ENCODE measurements at regions not wholly inside any gene's neighbourhood (a gene's known extent, or its start where the extent isn't known, plus 50 kb on each side); places are given as distances from the start of the nearest gene placed in this dataset.
"Not testable (repeated sequence)": the region's sequence is repeated elsewhere in the genome, so short reads cannot be mapped to it uniquely, and the experiment has no call there.

DNA sequence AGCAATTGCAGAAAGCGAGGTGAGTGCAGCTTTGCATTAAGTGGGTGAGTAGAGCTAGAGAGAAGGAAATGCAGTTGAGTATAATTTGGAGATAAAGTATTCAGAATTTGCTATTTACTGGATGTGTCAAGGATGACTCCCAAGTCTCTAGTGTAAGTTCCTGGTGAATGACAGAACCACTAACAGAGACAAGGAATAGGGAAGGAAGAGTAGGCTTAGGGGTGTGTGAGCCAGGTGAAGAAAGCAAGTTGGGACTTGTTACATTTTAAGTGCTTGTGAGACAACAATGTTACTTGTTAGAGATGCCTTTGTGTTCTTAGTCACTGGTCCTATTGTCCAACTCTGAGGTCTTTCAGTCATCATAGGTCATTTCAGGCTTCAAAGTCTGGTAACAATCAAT is 70.8 kb downstream of the TBC1D26 start:
- DNase-seq: not testable (repeated sequence)

DNA sequence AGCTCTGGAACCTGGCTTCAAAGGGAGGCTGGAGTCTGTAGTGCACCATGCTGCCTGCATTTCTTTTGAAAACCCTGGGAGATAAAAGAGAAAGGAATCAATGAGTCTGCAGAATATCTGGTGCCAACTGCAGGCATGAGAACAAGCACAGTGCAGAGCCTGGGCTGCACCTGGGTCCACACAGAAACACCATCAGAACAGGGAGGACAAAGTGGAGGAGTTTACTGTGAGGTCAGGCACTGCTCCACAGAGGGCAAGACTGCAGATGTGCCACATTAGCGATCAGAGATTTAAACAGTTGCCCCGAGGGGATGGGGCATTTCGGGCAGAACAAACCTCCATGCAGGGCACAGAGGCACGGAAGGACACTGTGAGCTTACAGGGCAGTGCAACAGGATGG is 74.7 kb downstream of the TBC1D26 start:
- DNase-seq: not testable (repeated sequence)

DNA sequence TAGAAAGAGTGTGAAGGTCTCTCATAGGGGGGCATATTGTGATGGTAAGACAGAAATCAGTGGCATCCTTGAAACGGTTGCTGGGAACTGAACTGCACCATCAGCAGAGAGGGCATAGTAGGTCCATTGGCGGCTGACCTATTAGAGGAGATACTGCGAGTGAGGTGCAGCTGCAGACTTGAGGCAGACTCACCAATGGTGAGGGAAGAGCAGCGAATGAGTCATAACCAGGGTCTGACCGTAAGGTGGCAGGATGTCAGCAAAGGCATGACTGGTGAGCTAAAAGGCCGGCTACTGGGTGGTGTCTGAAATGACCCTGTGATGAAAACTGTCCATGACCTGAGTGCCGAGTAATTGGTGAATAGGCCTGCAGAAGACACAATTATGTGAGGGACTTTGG is 81.3 kb downstream of the TBC1D26 start:
- DNase-seq: not testable (repeated sequence)

DNA sequence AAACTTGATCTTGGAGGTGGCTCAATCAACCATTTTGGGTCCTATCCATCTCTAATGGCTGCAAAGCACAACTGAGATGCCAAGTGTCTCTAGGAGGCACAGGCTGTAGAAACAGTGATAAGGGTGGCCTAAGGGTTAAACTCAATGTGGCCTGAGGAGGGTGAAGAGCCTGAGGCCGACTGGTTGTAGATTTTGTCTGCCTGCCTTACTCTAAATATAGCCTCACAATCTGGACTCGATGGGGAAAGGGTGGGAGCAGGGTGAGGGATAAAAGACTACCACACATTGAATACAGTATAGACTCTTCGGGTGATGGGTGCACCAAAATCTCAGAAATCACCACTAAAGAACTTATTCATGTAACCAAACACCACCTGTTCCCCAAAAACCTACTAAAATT is 81.9 kb downstream of the TBC1D26 start:
- not testable (repeated sequence) for DNase-seq

DNA sequence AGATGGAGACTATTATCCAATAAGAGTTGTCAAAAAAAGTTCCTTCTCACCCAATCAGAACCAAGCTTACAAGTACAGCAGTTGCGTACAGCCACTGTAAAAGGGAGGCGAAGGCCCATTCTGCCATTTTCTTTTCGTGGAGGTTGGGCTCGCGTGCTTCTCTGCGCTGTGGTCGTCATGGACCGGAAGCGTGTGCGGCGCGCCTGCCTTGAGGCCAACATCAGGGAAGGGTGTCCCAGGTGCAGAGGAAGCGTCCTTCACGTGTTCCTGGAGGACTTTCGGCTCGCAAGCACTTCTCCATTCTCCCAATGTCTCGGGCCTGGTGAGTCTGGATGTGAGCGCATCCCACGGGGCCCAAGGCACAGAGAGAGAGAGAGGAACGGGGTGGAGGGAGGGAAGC is 85.8 kb downstream of the TBC1D26 start:
- not testable (repeated sequence) for DNase-seq

DNA sequence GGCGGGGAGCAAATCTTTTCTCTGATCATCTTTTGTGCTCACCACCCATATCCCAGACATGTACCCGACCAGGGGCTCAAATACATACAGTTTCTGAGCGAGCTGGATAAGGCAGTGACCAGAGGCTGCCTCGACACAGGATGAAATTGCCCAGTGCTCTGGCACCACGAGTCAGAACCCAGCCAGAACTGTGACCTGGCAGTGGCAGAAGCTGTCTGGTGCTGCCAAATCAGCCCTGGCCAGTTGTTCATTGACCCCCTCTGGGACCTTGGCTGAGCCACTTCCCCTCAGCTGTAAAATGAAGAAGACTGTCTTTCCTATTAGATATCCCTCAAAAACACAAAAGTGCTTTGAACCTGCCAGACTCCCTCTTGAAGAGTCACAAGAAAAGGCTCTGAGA is 90.2 kb downstream of the TBC1D26 start:
- DNase-seq: not testable (repeated sequence)

DNA sequence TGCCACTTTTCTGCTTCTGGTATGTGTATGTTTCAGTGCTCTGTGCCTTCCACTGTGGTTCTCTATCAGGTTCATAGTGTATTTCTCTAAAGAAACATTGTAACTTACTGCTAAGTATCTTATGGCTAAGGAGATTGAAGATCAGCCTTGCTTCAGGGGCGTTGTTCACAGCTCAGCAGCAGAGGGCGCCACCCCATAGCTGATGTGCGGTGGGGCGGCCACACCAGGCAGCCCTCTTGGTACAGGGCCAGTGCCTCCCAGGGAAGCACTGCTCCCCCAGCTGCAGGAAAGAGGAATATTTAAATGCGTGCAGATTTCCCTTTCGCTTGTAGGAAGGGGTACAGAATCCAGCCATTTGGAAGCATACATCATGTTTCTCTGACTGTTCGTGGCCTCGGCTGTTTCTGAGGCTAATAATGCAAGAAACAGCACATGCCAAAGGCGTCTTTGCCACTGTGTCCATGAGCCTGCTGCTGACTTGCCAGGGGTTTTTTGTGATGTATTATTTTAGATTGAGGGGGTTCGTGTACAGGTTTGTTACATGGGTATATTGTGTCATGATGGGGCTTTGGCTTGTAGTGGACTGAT is 96.7 kb downstream of the TBC1D26 start:
- peak; percentile 68 for DNase-seq

DNA sequence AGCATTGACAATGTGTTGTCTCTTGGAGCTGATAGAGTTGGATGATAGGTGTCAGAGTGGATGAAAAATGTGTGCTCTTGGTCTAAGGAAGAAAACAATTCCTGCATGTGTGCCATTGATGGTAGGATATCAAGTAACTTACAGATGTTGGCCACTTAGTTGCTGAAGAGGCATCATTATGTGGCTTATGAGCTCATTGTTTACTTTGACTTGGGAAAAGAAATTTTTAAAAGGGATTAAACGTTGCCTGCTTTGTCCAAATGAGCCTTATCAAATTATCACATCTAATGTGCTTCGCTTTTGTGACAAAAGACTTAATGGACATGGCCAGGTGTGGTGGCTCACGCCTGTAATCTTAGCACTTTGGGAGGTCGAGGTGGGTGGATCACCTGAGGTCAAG is 98.1 kb downstream of the TBC1D26 start:
- not testable (repeated sequence) for DNase-seq

DNA sequence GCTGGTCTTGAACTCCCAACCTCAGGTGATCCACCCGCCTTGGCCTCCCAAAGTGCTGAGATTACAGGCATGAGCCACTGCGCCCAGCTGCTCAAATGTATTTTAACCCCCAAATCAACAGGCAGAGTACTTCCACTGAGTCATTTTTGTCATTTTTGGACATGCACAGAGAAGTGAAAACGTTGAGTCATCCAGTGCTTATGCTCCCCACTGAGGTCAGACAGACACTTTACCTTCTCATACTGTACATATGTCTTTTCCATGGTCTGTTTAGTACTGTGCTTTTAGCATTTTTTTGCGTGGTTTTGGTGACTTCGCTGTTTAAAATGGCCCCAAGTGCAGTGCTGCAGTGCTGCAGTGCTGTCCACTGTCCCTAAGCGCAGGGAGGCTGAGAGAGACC is 99.1 kb downstream of the TBC1D26 start:
- not testable (repeated sequence) for DNase-seq

DNA sequence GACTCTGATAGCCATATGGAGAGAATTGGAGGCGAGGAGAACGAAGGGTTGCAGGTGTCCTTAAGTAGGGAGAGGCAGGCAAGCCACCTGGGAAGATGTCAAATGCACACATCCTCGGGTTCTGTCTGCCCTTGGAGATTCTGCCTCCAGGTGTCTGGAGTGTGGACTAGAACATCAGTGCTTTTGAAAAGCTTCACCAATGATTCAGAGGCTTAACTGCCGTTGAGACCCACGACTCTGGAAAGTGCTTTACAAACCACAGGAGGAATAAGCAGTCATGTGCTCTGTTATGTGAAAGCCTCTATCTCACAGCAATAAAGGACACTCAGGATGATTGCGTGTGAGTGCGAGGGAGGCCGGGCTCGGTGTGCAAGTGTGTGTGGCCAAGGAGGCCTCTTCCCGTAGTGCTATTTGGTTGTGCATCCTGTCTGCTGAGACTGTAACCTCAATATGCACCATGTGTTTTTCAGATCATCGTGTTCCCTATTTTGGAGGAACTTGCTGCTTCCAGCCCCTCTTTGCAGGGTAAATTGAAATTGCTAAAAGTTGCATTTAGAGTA is 100.9 kb downstream of the TBC1D26 start:
- DNase-seq: not testable (repeated sequence)

DNA sequence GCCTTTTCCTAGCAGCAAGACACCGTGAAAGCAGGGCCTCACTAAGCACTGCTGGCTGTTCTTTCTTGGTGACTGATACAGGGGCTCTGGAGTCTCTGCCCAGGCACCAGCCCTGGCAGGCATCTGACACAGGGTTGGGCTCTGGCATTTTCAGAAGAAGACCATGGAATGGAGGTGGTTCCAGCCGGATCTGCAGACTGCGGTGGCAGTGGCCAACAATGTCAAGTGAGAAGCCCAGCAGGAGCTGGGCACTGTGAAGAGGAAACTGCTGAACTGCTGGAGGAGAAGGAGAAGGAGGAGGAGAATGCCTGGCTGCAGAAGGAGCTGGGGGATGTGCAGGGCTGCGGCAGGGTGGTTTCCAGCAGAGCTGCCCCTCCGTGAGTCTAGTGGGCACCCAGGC is 101.8 kb downstream of the TBC1D26 start:
- not testable (repeated sequence) for DNase-seq

DNA sequence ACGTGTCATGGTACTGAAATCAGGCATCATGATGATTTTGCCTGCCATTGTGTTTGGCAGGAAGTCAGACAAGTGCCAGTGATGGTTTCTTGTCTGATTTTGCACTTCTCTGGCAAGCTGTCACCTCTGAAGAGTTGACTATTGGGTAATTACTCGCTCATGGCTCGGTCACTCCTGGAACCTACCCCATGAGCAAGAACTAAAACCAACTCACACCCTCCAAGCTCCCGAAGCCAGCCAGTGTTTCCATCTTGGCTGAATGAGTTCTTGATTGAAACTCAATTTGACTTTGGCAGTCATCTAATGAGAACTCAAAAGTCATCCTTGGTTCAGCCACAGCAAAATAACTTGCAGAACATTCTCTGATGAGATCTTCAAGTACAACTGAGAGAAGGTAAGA is 103.4 kb downstream of the TBC1D26 start:
- not testable (repeated sequence) for DNase-seq

DNA sequence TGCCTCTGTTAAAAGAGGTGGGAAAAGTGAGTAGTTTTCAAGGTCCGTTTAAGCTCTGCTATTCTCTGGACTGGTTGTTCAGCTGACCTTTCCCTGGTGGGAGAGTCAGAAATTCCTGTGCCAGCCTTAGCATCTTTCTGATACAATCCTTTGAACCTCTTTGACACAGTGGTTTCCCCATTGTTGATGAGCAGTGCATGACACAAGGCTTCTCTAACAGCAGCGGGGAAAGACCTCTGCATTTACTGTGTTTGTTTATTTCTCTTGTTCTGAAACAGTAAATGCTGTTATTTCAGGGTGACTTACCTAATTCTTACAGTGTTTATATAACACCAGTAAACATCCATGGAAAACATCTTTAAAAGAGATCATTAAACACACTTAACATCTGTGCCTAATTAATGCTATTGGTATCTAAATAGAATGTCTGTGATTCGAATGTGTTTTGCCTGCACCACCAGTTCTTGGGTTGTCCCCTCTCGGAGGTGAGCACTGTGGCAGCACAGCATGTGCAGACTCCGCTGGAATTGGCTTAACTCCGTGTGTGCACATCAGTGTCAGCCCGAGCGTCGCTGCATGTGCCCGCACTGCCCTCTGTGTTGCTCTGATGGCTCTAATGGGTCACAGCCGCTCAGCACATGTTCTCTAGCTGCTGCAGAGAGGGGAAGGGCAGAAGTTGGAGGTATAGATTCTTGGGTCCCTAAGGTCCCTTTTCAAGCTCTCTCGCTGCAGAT is 104.3 kb downstream of the TBC1D26 start:
- not testable (repeated sequence) for DNase-seq

DNA sequence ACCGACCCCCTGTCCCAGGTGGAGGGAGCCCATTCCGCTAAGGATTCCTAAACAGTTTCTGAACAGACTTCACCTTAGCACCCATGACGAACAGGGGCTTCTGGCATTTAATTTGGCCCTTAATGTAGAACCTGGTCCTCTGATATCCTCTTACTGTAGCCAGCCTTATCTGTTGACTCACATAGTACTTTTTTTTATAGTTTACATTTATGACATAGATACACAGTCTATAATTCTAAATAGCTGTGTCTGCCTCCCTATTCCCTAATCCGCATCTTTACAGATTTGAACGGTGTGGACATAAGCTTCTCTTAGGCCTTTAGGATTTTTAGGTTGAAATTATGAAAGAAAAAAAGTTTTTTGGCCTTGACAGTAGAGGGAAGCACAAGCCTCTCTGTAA is 104.9 kb downstream of the TBC1D26 start:
- not testable (repeated sequence) for DNase-seq

DNA sequence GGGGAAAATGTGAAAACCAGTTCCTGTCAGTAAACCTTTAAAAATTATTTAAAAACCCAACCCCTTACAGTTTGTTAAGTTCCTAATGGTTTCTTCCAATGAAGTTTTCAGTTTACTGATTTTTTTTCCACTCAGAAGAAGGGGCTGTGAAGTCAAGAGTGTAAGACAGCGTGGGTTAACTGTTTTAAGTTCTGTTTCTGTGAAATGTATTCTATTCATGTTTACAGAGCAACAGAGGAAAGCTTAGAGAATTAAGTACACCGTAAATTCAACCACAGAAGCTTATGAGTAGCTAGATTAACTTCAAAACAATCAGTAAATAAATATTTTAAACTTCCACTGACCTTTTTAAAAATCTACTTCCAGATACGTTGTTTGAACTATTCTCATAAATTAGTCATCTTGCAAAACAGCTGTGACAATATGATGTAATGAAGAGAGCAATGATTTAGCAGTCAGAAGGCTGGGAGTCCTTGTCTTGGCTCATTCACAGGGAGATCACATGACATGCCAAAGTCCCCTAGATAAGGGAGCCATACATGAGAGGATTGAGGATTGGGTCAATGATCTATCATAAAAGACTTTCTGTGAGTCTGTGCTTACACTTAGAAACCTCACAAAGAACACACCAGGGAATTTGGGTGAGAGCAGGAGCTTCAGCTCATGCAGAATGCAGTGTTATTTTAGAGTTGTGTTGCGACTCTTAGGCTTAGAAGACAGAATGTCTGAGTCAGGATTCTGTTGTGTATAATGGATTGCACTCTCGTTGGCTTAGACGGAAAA is 97.3 kb upstream of the ADORA2B start:
- DNase-seq: not testable (repeated sequence)

DNA sequence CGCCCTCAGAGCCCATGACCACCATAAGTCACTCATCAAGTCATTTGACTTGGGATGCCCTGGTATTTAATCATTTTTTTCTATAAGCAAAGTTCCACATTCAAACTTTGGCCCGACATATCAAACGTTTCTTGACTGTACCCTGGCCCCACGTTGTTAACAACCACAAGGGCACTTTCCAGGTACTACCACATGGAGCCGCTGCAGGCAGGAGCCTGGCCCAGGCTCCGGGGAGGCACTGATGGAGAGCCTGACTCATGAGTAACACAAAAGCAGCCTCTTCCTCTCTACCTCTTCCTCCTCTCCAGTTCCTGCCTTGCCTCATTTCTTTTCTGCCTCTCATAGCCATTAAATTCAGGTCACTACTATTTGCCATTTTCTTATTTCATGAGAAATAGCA is 95.9 kb upstream of the ADORA2B start:
- DNase-seq: peak; percentile 48

DNA sequence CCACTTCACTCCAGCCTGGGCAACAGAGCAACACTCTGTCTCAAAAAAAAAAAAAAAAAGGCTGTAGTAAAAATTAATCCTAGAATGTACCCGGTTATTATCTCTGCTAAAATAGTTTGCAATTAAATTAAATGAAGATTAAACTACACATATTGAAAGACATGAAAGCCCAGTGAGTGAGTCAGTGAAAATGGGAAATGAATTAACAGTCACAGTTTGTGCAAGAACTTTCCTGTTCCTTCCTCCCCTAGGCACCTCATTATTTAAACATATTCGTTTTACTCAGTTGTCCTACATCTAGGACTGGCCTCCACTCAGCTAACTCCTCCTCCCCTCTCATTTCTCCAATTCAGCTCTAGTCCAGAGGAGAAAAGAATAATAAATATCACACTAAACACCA is 94.9 kb upstream of the ADORA2B start:
- DNase-seq: not testable (repeated sequence)

DNA sequence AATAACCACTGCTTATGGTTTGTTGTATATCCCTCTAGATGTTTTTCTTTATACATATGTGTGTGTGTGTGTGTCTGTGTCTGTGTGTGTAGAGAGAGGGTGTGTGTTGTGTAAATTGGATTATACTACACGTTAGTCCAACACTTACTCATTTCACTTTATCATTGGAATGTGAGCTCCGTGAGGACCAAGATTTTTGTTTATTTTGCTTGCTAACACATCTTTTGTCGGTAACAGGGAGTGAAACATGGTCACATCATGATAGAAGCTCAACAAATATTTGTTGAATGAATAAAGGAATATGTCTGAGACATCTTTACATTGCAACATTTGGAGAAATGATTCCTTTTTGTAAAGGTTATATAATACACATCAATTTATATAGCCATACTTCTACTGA is 94.2 kb upstream of the ADORA2B start:
- DNase-seq: not testable (repeated sequence)

DNA sequence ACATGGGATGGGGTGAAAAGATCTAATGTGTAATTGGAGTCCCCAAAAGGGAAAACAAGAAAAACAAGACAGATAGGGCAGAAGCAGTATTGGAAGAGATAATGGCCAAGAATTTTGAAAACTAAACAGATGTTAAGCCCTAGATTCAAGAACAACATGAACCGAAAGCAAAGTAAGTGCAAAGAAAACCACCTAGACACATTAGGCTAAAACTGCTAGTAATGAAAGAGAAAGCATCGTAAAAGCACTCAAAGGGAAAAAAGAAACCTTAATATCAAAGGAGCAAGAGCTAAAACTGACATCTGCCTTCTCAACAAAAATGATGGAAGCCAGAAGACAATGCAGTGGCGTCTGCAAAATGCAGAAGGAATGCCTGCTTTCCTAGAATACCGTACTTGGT is 92.1 kb upstream of the ADORA2B start:
- not testable (repeated sequence) for DNase-seq

DNA sequence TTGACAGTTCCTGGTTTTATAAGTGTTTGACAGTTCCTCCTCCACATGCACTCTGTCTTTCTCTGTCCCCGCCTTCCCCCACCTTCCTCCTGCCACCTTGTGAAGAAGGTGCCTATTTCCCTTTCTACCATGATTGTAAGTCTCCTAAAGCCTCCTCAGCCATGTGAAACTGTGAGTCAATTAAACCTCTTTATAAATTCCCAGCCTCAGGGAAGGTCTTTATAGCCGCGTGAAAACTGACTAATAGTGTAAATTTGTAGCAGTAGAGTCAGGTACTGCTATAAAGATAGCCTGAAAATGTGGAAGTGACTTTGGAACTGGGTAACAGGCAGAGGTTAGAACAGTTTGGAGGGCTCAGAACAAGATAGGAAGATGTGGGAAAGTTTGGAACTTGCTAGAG is 88.7 kb upstream of the ADORA2B start:
- not testable (repeated sequence) for DNase-seq

DNA sequence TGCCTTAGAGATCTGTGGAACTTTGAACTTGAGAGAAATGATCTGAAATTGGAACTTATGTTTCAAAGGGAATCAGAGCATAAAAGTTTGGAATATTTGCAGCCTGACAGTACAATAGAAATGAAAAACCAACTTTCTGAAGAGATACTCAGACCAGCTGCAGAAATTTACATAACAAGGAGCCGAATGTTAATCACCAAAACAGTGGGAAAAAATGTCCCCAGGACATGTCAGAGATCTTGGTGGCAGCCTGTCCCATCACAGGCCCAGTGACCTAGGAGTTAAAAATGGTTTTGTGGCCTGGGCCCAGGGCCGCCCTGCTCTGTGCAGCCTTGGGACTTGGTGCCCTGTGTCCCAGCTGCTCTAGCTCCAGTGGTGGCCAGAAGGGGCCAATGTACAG is 88.2 kb upstream of the ADORA2B start:
- DNase-seq: not testable (repeated sequence)

DNA sequence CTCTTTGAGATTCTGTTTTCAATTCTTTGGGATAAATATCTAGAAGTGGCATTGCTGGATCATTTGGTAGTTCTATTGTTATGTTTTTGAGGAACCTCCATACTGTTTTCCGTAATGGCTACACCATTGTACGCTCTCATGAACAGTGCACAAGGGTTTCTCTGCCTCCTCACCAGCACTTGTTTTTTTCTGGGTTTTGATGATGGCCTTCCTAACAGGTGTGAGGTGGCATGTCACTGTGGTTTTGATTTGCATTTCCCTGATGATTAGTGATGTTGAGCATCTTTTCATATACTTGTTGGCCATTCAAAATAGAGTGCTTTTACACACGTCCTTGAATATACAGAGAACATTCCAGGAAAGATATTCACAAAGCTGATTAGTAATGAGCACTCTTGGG is 86.8 kb upstream of the ADORA2B start:
- DNase-seq: not testable (repeated sequence)

DNA sequence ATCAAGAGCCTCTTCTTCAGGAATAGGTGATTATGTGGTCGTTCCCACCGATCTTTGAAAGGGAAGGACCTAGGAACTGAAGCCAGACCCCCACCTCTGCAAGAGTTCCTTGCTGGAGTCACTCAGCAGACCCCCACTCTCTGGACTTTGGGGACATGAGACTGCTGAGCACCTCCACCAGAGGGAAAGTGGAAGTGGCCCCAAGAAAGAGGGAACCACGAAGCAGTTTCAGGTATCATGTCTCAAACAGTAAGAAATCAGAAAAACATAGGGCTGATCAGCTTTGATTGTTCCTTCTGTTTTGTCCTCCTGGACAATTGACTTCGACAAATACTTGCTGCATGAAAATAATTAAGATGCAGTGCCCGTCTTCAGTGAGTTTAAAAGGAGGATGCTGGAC is 84.2 kb upstream of the ADORA2B start:
- DNase-seq: not testable (repeated sequence)
